HCT116 (cell line): ENCODE measurements at regions not wholly inside any gene's neighbourhood (a gene's known extent, or its start where the extent isn't known, plus 50 kb on each side); places are given as distances from the start of the nearest gene placed in this dataset.

Experiments used
- ATAC-seq: fragments of 200-7000 bp; cut with Tn5 transposase; 2 replicates; pipeline ENCODE4 v1.9.1; 2020; ENCODE audit warnings: mild to moderate bottlenecking, moderate library complexity
- BruUV-seq: library from RNA; stranded (reverse); fragments of 400-500 nt; replicated peaks from 2 replicates; lab custom pipeline; 2021; lab: Mats Ljungman, UMichigan
- CTCF ChIA-PET: fragments of 300-600 bp; sonication (Branson Sonifier 250); formaldehyde crosslinking; loops from one replicate; lab custom pipeline; 2021; ENCODE audit warnings: antibody characterized with exemption; lab: Charles Lee
- POLR2A ChIA-PET: fragments of 300-600, 350-600 bp; sonication (Branson Sonifier 250); formaldehyde crosslinking; loops from one replicate; lab custom pipeline; 2021; ENCODE audit warnings: antibody characterized with exemption; lab: Charles Lee
- RAD21 ChIA-PET, 2 experiments: fragments of 300-600 bp; sonication (Branson Sonifier 250); formaldehyde crosslinking; loops; one replicate each; lab custom pipeline; 2023; ENCODE audit warnings: low total read pairs in 2 of 2; ENCODE audit not compliant: uncharacterized antibody in 2 of 2, unreplicated experiment in 2 of 2, low non-redundant PET in 1 of 2; lab: Charles Lee
- DNase-seq: peaks from one replicate; pipeline ENCODE4 v3.0.0-alpha.2; 2010; ENCODE audit warnings: low read depth, low spot score
- H2AFZ ChIP-seq: fragments of 200-600 bp; shearing (Covaris generic), sonication (generic); 2 replicates; pipeline ENCODE4 v1.6.1; 2017; ENCODE audit warnings: low read depth, mixed run types, mixed read lengths, antibody characterized with exemption, low read length; ENCODE audit not compliant: poor library complexity, severe bottlenecking
- H3K27ac ChIP-seq: 2 replicates; pipeline ENCODE4 v1.5.1; 2012; ENCODE audit warnings: low read depth, low read length
- H3K27me3 ChIP-seq: fragments of 200-600 bp; sonication (generic); 2 replicates; pipeline ENCODE4 v1.6.1; 2016; ENCODE audit warnings: mixed run types, low read length, mixed read lengths; ENCODE audit not compliant: insufficient read depth
- H3K36me3 ChIP-seq, 2 experiments: fragments of 200-500 bp in 1 of 2; fragments of 200-600 bp in 1 of 2; sonication (Bioruptor generic) in 1 of 2; sonication (generic) in 1 of 2; 2 replicates each; pipeline versions ENCODE4 v1.5.1 to v1.6.1; 2014 to 2016; ENCODE audit warnings: low read length in 2 of 2, inconsistent platforms in 1 of 2, mixed read lengths in 1 of 2, mixed run types in 1 of 2; ENCODE audit not compliant: insufficient read depth in 2 of 2, control insufficient read depth in 1 of 2
- H3K4me1 ChIP-seq, 2 experiments: fragments of 200-600 bp in 1 of 2; sonication (generic) in 1 of 2; 2 replicates each; pipeline versions ENCODE4 v1.5.1 to v1.6.1; 2012 to 2017; ENCODE audit warnings: low read length in 2 of 2, inconsistent platforms in 1 of 2, mild to moderate bottlenecking in 1 of 2, mixed read lengths in 1 of 2, mixed run types in 1 of 2, moderate library complexity in 1 of 2; ENCODE audit not compliant: insufficient read depth in 2 of 2, control insufficient read depth in 1 of 2
- H3K4me2 ChIP-seq: fragments of 200-600 bp; sonication (generic); 2 replicates; pipeline ENCODE4 v1.6.1; 2017; ENCODE audit warnings: mixed run types, low read length, mixed read lengths
- H3K4me3 ChIP-seq, 2 experiments: fragments of 200-600 bp in 1 of 2; sonication (generic) in 1 of 2; replicated peaks in 1 of 2; 2 replicates each; pipeline ENCODE4 v1.5.1; 2011 to 2016; ENCODE audit warnings: low read length in 2 of 2, control low read depth in 1 of 2, low read depth in 1 of 2, mild to moderate bottlenecking in 1 of 2, mixed read lengths in 1 of 2, mixed run types in 1 of 2
- H3K79me2 ChIP-seq: fragments of 200-600 bp; sonication (generic); 2 replicates; pipeline ENCODE4 v1.6.1; 2017; ENCODE audit warnings: mild to moderate bottlenecking, mixed run types, low read length, moderate library complexity, mixed read lengths; ENCODE audit not compliant: insufficient read depth
- H3K9ac ChIP-seq: fragments of 200-600 bp; sonication (generic); 2 replicates; pipeline ENCODE4 v1.6.1; 2016; ENCODE audit warnings: low read length, mixed read lengths
- H3K9me2 ChIP-seq: fragments of 200-600 bp; sonication (generic), shearing (Covaris generic); 2 replicates; pipeline ENCODE4 v1.6.1; 2017; ENCODE audit warnings: mixed run types, mild to moderate bottlenecking, moderate library complexity; ENCODE audit not compliant: insufficient read depth
- H3K9me3 ChIP-seq, 2 experiments: fragments of 200-500 bp in 1 of 2; fragments of 200-600 bp in 1 of 2; sonication (Bioruptor generic) in 1 of 2; sonication (generic) in 1 of 2; 2 replicates each; pipeline ENCODE4 v1.6.1; 2014 to 2017; ENCODE audit warnings: low read length in 2 of 2, mixed read lengths in 2 of 2, inconsistent platforms in 1 of 2, low read depth in 1 of 2, mild to moderate bottlenecking in 1 of 2, mixed run types in 1 of 2, moderate library complexity in 1 of 2; ENCODE audit not compliant: control insufficient read depth in 1 of 2, insufficient read depth in 1 of 2
- H4K20me1 ChIP-seq: fragments of 200-600 bp; sonication (generic), shearing (Covaris generic); 2 replicates; pipeline ENCODE4 v1.6.1; 2017; ENCODE audit warnings: mixed run types, mild to moderate bottlenecking, moderate library complexity; ENCODE audit not compliant: insufficient read depth
- CBX3 ChIP-seq: IDR thresholded peaks from 2 replicates; pipeline ENCODE4 v1.6.1; 2012; ENCODE audit warnings: low read depth
- EGR1 ChIP-seq: IDR thresholded peaks from 2 replicates; pipeline ENCODE4 v1.6.1; 2012; ENCODE audit warnings: low read depth
- EZH2 ChIP-seq: fragments of 200-600 bp; sonication (generic); IDR thresholded peaks from 2 replicates; pipeline ENCODE4 v1.6.1; 2017; ENCODE audit warnings: antibody characterized with exemption, mixed run types
- EZH2phosphoT487 ChIP-seq: fragments of 200-600 bp; IDR thresholded peaks from 2 replicates; pipeline ENCODE4 v1.6.1; 2018; ENCODE audit warnings: antibody characterized with exemption, borderline replicate concordance
- FOSL1 ChIP-seq: IDR thresholded peaks from 2 replicates; pipeline ENCODE4 v1.6.1; 2012; ENCODE audit warnings: low read depth
- MAX ChIP-seq: IDR thresholded peaks from 2 replicates; pipeline ENCODE4 v1.6.1; 2012
- POLR2AphosphoS5 ChIP-seq: IDR thresholded peaks from 2 replicates; pipeline ENCODE4 v1.6.1; 2011; ENCODE audit warnings: mild to moderate bottlenecking, low read depth, low read length, moderate library complexity
- RAD21 ChIP-seq: IDR thresholded peaks from 2 replicates; pipeline ENCODE4 v1.6.1; 2012; ENCODE audit warnings: low read depth, mild to moderate bottlenecking
- REST ChIP-seq: IDR thresholded peaks from 2 replicates; pipeline ENCODE4 v1.6.1; 2012; ENCODE audit warnings: low read depth
- SIN3A ChIP-seq: IDR thresholded peaks from 2 replicates; pipeline ENCODE4 v1.6.1; 2012; ENCODE audit warnings: low read depth
- SP1 ChIP-seq: IDR thresholded peaks from 2 replicates; pipeline ENCODE4 v1.6.1; 2012; ENCODE audit warnings: low read depth
- SRF ChIP-seq: IDR thresholded peaks from 2 replicates; pipeline ENCODE4 v1.6.1; 2012; ENCODE audit warnings: low read depth
- TCF7L2 ChIP-seq: IDR thresholded peaks from 2 replicates; pipeline ENCODE4 v1.7.0; 2011; ENCODE audit warnings: borderline replicate concordance, inconsistent platforms; ENCODE audit not compliant: insufficient read depth, insufficient read length; ENCODE audit errors: extremely low read depth
- YY1 ChIP-seq: IDR thresholded peaks from 2 replicates; pipeline ENCODE4 v1.6.1; 2011; ENCODE audit warnings: low read length, low read depth, moderate library complexity, mild to moderate bottlenecking; ENCODE audit not compliant: insufficient replicate concordance; ENCODE audit errors: extremely low read depth
- ZBTB33 ChIP-seq: IDR thresholded peaks from 2 replicates; pipeline ENCODE4 v1.6.1; 2011; ENCODE audit warnings: mild to moderate bottlenecking, low read length, moderate library complexity; ENCODE audit not compliant: insufficient replicate concordance; ENCODE audit errors: extremely low read depth
- ZFX ChIP-seq: fragments of 450-650 bp; IDR thresholded peaks from 2 replicates; pipeline ENCODE4 v1.6.1; 2017
- ZNF274 ChIP-seq: fragments of 200-500 bp; sonication (Bioruptor generic); IDR thresholded peaks from 2 replicates; pipeline ENCODE4 v1.6.1; 2014; ENCODE audit warnings: mild to moderate bottlenecking, low read depth, low read length, inconsistent platforms
- intact Hi-C: fragments of 100-400 bp; cut with micrococcal nuclease; formaldehyde crosslinking; loops from 2 replicates; pipeline ENCODE4 v1.10.0; 2022

- CTCF ChIA-PET, result no interaction called here
- H3K36me3 ChIP-seq, result no peaks in the 10 kb centered on the region
- ATAC-seq (no peak), DNase-seq (no peak)
- no peak overlapping the region for H2AFZ ChIP-seq
- RAD21 ChIA-PET, result no interaction called here
- no TSS peak for BruUV-seq
- H3K4me3 ChIP-seq, result no peak overlapping the region
- H3K9ac ChIP-seq, result no peak overlapping the region
- no peaks in the 10 kb centered on the region for H3K79me2 ChIP-seq
- H3K4me1 ChIP-seq, result no peaks in the 10 kb centered on the region
- intact Hi-C loops, result no loop called here
- TF ChIP-seq YY1 (no peak), FOSL1 (no peak), SP1 (no peak), EZH2phosphoT487 (no peak), ZFX (no peak), ZBTB33 (no peak), RAD21 (no peak), SIN3A (no peak), REST (no peak), POLR2AphosphoS5 (no peak), CBX3 (no peak), EGR1 (no peak), MAX (no peak), TCF7L2 (no peak), EZH2 (no peak), ZNF274 (no peak), SRF (no peak)
- TF ChIP-seq, all 23 proteins: peak for 0
- POLR2A ChIA-PET, result no interaction called here
- H3K27ac ChIP-seq, result no peak overlapping the region
- H3K4me2 ChIP-seq, result no peak overlapping the region
- peaks cover 10% of the 10 kb centered on the region in 2 experiments; a peak in 2 of 4 replicates for H3K9me3 ChIP-seq
- no peaks in the 10 kb centered on the region for H3K9me2 ChIP-seq
- H3K27me3 ChIP-seq, result no peaks in the 10 kb centered on the region
- no peaks in the 10 kb centered on the region for H4K20me1 ChIP-seq
Measured at GRCh38 chr5:162638849-162639248, 571.3 kb downstream of the GABRG2 start.
